HG02884 (cell line): ENCODE measurements at regions not wholly inside any gene's neighbourhood (a gene's known extent, or its start where the extent isn't known, plus 50 kb on each side); places are given as distances from the start of the nearest gene placed in this dataset.

Source experiments
- ATAC-seq: cut with Tn5 transposase; IDR thresholded peaks from one replicate; pipeline ENCODE4 v1.9.1; 2021; ENCODE audit warnings: mild to moderate bottlenecking, moderate library complexity; ENCODE audit not compliant: unreplicated experiment

DNA sequence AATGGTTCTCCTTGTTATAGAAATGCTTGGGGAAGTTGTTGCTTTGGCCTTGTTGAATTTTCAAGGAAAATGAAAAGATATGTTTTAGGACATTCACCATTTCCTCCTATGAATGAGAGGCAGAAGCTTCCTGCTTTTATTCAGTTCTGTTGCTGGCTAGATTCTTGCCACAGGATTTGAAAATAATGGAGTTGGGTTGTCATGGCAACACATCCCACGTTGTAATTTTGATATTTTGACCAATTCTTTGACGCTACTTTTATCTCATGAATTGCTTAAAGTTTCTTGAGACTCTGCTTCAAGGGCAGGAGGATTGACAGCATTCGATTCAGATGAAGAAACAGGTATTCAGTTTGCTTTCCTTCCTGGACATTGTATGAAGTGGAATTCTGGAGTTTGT is 331.5 kb downstream of the PRDM2 start:
- ATAC-seq: no peak

DNA sequence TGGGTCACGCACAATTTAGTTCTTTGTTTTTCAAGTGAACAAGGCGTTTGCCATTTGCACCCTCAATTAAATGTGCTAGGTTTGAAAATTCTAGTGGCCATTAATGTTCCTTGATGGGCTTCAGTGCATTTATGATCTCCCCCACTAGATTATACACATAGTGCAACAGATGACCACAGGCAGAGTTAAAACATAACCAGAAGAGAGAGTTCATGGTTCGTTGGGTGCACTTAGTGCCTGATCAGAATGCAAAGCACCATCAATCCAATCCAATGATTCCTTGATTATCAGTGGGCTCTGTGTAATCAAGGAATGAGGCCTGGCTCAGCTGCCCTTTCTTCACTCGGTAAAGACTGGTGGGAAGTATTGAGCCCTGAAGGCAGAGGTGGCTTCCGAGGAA is 334.5 kb downstream of the PRDM2 start:
- no peak for ATAC-seq

DNA sequence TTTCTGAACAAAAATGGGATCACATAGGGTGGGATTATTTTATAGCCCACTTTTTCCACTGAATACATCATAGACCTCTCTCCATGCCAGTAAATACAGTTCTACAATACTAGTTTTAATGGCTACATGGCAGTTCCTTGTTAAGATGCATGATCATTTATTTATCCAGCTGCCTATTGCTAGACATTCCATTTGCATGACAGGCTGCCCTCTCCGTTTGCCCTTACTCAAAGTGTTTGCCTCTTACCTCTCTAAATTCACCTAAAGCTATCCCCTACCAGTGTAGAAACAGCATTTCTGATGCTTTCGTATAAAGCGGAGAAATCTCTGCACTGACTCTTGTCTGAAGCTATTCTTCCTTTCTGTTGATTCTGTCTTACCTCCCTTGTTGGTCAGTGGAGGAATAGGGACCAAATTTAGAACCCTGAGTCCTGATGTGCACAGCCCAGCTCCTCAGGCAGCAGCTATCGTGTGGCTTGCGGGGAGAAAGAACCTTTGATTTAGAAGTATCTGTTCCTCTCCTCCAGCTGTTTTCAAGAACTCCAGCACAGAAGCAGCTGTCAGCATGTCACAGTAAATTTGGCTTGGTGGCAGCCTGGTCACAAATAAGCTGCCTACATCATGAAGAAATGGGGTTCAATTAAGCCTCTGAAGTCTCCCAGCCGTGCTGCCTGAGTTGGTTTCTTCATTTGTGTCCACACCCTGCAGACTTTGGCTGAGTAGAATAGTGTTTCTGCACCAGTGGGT is 337.3 kb downstream of the PRDM2 start:
- ATAC-seq: no peak

DNA sequence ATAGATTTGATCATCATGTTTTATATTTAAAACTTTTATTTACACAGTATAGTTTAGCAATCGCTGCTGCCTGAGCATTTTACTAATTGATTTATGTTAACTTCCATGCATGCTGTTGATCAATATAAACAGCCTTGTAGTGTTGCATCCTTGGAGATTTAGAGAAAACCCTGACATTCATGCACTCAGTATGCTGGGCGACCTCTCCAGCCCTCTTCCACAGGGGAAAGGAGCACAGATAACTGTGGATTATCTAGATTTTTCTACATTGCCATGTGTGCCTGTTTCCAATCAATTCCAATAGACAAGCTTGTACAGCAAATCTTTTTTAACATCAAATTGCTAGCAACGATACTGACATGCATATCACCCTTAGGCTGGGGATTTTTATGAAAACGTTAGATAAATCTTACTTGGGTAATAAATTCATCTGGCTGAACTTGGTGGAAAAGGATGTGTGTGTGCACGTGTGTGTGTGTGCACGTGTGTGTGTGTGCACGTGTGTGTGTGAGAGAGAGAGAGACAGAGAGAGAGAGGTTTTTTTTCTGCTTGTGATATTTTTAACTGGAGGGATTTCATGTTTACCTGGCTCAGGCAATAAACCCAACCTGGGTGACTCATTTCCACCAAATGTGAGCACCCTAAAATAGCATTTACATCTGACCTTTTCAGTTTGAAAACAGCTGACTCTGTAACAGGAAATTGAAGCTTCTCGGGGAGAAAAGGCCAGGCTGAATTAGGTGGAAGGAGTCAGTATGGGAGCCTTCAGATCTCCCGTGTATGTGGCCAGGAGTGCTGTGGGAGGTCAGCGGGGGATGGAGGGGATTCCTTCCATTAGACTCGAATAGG is 339.8 kb downstream of the PRDM2 start:
- ATAC-seq: no peak

DNA sequence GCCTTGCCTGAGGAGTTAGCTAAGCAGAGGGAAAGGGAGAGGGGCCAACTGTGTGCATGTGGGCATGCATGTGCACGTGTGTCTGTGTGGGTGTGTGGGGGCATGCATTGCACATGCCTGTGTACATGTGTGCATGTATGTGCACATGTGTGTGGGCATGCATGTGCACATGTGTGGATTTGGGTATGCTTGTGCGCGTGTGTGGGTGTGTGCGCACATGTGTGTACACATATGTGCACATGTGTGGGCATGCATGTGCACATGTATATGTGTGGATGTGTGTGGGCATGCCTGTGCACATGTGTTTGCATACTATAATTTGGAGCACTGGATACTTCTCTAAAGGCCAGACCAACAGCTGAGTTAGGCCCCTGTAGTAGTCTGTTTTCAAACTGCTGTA is 350.0 kb downstream of the PRDM2 start:
- ATAC-seq: no peak

DNA sequence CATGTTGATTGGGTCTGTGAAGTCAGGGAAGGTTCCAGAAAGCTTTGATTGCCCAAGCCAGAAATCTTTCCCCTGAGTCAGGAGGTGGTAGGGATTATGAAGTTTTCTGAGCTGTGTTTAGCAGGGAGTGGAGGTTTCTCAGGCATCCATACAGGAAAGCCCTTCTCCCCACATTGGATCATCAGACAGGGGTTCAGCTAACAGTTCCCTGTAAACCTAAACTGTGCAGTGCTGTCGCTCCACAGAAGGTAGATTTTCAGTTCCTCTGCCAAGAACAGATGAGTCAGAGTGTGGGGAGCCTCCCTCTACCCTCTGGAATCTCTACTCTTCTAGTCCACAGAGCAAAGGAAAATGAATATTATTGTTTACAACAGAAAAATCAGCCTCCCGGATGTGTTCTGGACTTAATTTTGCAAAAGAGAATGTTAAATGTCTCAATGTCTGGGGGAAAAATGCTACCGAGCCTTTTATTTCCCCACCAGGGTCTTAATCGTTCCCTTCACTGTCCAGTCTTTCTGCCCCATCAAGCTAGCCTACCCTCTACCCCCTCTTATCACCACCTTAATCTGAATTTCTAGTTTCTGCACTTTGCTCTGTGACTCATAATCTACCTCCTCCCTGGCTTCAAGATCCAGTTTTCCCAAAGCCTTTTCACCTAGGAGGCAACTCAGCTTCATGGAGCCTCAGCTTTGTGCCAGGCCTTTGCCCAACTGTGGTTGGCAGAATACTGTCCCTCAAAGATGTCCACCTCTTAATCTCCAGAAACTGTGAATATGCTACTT is 355.6 kb downstream of the PRDM2 start:
- ATAC-seq: no peak

DNA sequence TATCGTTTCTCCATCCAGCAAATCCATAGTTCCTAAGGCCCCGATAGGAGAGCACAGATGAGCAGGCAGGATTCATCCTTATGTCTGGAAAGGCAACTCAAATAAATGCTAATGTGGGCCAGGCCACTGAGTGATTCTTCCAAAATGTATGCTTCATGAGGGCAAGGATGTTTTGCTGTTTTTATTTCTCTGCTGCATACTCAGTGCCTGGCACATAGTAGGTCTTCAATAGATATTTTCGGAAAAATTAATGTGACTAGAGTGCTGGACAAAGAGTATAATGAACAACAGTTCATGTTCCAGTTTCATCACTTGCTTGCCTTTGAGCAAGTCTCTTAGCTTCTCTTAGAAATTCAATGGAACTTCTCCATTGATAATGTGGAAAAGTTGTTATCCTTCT is 357.7 kb downstream of the PRDM2 start:
- no peak for ATAC-seq

DNA sequence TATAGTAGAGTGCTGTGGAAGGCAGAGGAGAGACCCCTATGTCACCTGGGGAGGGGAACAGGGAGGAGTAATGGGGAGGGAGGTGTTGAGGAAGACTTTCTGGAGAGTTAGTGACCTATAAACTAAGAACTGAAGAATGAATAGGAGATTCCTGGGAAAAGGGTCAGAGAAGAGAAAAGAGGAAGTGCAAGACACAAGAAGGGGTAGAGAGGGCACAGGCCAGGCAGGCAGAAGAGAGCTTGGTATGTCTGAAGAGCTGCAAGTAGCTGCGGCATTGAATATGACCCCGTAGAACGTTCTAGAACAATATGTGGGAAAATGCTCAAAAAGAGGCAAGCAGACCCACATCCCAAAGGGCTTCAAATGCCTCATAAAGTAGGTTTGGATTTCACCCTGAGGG is 361.2 kb downstream of the PRDM2 start:
- no peak for ATAC-seq

DNA sequence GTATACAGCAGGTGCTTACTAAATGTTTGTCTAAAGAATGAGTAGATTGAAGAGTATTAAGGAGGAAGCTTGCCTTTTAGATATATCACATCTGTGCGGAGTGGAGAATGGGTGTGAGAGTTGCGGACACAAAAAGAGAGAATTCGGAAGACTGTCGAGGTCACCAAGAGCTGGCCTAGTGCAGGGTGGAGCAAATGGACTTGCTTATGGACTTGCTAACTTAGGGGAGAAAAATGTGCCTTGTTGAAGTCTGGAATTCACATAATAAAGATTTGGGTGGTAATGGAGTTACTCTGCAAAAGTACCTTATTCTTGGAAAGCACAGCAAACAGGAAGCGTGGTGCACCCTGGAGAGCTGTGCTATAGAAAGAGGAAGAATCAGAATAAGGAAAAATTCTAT is 361.7 kb downstream of the PRDM2 start:
- no peak for ATAC-seq

DNA sequence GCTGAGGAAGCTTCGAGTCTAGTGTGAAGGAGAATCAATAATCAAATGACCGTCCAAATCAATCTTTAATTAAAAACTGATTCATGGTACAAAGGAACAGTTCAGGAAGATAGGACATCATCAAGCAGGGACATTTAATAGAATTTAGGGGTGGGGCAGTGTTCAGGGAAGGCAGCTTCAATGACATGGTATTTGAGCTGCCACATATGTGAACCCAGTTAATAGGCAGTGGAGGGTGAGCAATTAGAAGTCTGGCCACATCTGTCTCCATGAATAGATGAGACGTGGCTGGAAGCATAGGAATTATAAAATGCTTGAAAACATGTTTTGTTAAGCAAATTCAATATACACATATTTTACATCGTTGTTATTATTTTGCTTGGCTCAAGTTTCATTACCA is 362.7 kb downstream of the PRDM2 start:
- no peak for ATAC-seq

DNA sequence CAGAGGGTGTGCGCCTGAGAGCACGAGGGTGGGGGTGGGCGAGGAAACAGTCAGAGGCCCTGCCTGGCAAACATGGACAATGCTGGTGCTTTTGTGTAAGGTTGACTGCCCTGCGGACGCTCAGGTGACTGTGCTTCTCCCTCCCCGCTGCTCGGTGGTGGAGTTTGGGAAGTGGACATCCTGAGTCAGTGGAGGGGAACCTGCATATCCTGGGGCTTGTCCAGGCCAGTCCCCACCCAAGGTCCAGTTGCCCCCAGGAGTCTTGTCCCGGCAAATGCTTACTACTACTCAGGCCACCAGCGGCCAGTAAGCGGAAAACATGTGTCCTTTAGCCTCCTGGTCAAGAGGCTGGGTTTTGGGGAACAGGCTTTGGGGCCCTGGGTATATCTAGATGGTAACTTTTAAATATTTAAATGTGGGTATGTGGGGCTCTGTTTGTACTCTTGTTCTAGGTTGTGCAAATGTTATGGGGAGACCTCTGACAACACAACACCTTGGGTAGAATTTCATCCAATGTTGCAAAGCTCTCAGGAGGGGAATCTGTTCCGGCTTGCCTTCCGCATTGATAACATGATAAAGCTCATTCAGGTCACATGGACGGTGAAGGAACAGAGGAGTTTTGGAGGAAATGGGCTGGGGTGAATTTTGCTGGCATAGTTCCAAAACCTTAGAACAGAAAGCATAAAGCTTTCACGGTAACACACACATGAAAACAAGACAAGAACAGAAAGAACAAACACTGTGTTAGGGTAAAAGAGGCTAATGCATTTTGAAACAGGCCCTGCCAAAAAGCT is 364.9 kb downstream of the PRDM2 start:
- no peak for ATAC-seq

DNA sequence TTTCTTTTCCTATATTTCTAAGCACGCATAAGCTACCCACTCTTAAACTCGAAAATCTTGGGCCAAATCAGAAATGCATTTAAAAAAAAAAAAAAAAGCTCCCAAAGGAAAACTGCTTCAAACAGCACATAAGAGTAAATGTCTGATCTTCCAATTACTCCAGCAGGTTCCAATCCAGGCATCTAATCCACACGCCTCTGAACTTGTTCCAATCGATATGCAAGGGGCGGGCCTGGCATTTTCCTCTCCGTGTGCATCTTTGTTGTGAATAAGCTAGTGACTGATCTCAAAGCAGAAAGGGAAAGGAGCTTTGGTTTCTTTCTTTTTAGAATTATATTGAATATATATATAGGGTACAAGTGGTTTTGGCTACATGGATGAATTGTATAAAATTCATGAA is 365.5 kb downstream of the PRDM2 start:
- no peak for ATAC-seq

DNA sequence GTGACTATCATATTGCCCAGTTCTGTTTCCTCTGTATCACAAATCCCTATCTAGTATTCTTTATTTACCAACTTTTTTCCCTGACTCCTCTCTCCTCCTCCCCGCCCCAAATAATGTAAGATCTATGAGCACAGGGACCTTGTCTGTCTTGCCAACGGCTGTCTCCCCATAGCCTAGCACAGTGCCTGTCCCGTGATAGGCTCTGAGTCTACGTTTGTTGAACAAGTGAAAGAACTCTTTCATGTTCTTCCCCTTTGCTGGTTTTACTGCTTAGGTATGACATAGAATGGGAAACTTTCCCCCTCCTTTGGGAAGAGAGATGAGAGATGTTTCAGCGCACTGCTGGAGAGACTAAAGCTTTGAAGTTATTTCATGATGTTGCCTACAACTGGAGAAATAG is 367.0 kb downstream of the PRDM2 start:
- ATAC-seq: no peak

DNA sequence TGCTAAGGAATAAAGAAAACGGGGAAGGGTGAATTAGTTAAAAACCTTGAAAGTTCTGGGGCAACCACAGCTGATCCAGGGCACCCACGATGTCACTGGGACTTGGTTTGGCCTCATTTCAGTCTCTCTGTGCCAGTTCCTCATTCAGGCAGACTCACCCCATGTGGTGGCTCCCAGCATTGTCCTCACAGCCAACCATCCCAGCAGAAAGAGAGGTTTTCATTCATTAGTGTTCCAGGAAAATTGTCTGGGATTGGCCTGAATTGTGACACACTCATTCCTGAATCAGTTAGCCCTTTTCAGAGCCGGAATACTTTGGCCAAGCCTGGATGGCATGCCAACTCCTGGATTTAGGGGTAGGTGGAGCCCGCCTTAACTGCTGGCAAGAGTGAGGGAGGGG is 367.7 kb downstream of the PRDM2 start:
- ATAC-seq: no peak

DNA sequence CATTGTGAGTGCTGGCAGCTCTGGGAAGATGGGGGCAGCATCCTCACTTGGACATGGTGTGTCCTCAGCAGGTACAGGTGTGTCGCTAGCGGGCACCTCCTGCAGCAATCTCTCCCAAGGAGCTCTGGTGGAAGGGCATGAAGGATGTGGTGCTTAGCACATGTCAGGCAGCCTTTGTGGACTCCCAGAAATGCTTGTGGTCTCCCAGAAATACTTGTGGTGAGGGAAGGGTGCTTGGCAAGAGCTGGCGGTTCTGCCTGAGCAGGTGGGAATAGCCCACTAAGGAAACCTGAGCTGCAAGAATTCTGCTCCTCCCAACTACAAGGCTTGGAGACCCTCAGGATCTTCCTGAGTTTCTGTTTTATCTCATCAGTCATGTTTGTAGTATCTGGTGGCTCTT is 371.6 kb downstream of the PRDM2 start:
- no peak for ATAC-seq

DNA sequence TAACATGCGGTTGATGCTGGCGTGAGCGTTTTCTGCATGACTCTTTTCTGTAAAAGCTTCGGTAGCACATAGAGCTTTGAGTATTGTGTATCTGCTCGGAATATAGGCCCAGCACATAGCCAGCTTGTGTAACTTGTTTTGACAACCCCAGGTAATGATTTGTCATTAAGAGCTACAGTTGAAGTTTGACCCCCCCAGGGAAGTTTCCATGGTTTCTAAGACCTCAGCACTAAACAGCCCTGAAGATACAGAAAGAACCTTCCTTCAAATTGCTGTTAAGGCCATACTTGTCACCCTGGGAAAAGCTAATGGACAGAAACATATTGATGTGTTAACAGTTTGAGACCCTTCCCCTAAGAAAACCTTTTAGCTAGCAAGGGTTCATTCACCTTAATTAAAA is 380.7 kb downstream of the PRDM2 start:
- ATAC-seq: no peak

DNA sequence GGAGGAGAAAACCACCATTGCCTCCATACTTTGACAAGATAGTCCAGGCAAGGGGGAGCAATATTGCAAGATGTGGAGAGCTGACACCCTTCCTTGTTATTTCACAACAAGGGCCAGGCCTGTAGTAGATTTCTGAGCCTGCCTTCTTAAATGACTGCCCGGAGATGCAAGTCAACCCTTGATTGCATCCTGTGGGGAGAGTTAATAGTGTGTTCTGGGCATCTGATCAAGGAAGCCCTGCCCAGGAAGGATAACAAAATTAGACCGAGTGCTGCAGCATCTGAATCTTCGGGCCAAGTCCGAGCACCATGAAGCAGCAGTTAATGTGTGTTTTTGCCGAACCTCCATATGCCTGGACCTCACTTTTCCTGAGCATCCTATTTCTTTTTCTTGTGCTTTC is 382.3 kb downstream of the PRDM2 start:
- no peak for ATAC-seq

DNA sequence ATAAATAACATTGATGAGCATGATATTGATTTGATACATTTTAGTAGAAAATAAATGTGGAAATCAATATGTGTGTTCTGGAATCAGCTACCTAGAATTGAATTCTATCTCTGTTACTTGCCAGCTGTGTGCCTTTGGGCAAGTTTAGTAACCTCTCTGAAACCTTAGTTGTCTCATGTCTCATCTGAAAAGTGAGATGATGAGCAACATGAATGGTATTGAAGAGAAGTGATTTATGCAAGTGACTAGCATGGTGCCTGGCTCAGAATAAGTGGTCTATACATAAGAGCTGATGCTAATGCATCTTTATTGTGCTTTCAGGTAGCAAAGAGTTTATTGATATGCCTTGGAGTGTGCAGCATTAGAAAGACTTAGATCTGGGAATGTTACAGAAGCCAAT is 383.3 kb downstream of the PRDM2 start:
- no peak for ATAC-seq

DNA sequence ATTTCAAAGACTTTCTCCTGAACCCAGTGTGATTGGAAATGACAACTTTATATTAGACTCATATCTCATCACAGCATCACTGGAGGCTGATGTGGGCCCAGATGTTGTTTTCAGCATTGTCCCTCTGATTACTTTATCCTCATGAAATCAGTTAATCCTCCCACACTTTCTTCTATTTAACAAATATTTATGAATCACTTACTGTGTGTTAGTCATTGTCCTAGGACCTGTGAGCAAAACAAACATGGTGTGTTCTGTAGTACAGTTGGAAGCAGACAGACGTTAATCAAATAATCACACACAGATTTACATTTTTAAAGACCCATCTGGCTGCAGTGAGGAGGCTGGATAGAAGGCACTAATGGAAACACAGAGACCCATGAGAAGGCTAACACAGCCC is 383.7 kb downstream of the PRDM2 start:
- ATAC-seq: no peak

DNA sequence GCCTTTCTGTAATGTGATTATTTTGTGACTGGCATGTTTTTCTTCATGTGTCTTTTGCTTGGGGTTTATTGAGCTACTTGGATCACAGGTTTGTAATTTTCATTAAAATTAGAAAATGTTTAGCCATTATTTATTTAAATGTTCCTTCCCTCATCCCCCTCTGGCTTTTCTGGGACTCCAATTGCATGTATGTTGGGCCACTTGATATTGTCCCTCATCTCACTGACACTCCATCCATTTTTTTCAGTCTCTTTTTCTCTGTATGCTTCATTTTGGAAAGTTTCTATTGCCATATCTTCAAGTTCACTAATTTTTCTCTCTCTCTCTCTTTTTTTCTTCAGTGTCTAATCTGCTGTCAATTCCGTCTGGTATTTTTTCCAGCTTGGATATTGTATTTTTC is 390.1 kb downstream of the PRDM2 start:
- ATAC-seq: no peak

DNA sequence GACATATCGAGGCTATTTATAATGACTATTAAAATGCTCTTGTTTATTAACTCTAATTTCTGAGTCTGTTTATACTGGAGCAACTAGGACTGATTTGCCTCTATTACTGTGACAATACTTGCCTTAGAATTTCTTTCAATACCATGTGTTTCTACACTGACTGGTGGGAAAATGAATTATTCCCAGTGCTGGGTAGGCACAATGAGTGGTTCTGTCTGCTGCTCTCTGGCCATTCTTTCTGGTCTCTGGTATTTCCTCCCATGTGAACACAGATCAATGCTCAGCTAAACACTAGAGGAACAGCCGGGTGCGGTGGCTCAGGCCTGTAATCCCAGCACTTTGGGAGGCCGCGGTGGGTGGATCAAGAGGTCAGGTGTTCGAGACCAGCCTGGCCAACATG is 390.5 kb downstream of the PRDM2 start:
- no peak for ATAC-seq
